BJ (cell line): ENCODE measurements at regions not wholly inside any gene's neighbourhood (a gene's known extent, or its start where the extent isn't known, plus 50 kb on each side); places are given as distances from the start of the nearest gene placed in this dataset.

ENCODE experiments used
- CTCF ChIA-PET: fragments of 350-600 bp; formaldehyde crosslinking; extraction: SDS; loops from one replicate; lab custom pipeline; 2021; ENCODE audit warnings: antibody characterized with exemption, inconsistent platforms; lab: Yijun Ruan, JAX
- POLR2A ChIA-PET: fragments of 300-600 bp; sonication (Branson Sonifier 250); formaldehyde crosslinking; extraction: SDS; loops from one replicate; lab custom pipeline; 2021; ENCODE audit warnings: antibody characterized with exemption; lab: Charles Lee
- DNase-seq: peaks from one replicate; pipeline ENCODE4 v3.0.0-alpha.2; 2011; ENCODE audit warnings: low read depth
- H3K27me3 ChIP-seq: 2 replicates; pipeline ENCODE4 v1.6.0; 2011; ENCODE audit warnings: low read length; ENCODE audit not compliant: control insufficient read depth, insufficient read depth
- H3K36me3 ChIP-seq: 2 replicates; pipeline ENCODE4 v1.5.1; 2011; ENCODE audit warnings: low read length; ENCODE audit not compliant: control insufficient read depth, insufficient read depth
- H3K4me3 ChIP-seq: 2 replicates; pipeline ENCODE4 v1.5.1; 2011; ENCODE audit warnings: low read depth, mild to moderate bottlenecking, control low read depth, low read length
- TF ChIP-seq, protein P1 (sequence below): IDR thresholded peaks from 2 replicates; pipeline ENCODE4 v1.5.1; 2011; ENCODE audit warnings: low read depth, mild to moderate bottlenecking, control low read depth, inconsistent platforms, low read length, moderate library complexity; ENCODE audit not compliant: insufficient read depth

DNA sequence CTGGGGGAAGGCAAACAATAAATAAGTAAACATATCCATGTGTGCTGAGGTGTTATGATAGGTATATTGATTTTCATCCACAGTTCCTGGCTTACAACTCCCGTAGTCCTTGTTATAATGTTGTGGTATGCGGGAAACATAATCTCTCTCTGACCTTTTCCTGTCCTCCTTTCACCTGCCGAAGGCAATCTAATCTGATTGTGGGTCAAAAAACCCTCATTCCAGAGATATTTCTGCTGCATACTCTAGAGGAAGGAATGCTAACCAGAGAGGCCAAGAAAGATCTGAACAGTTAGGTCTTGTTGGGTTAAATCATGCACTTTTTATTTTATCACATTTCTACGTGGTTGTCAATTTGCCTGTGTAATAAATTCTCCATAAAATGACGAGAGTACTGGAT lies 383.6 kb upstream of the SEMA6D start:
- ChIA-PET POLR2A (no interaction called here), CTCF (no interaction called here)
- no peak overlapping the region for H3K4me3 ChIP-seq
- H3K27me3 ChIP-seq, result no peaks in the 10 kb centered on the region; the same call in 1 of the 2 replicates
- no peak for DNase-seq
- TF ChIP-seq, protein P1, sequence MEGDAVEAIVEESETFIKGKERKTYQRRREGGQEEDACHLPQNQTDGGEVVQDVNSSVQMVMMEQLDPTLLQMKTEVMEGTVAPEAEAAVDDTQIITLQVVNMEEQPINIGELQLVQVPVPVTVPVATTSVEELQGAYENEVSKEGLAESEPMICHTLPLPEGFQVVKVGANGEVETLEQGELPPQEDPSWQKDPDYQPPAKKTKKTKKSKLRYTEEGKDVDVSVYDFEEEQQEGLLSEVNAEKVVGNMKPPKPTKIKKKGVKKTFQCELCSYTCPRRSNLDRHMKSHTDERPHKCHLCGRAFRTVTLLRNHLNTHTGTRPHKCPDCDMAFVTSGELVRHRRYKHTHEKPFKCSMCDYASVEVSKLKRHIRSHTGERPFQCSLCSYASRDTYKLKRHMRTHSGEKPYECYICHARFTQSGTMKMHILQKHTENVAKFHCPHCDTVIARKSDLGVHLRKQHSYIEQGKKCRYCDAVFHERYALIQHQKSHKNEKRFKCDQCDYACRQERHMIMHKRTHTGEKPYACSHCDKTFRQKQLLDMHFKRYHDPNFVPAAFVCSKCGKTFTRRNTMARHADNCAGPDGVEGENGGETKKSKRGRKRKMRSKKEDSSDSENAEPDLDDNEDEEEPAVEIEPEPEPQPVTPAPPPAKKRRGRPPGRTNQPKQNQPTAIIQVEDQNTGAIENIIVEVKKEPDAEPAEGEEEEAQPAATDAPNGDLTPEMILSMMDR, result no peak
- H3K36me3 ChIP-seq, result no peaks in the 10 kb centered on the region

DNA sequence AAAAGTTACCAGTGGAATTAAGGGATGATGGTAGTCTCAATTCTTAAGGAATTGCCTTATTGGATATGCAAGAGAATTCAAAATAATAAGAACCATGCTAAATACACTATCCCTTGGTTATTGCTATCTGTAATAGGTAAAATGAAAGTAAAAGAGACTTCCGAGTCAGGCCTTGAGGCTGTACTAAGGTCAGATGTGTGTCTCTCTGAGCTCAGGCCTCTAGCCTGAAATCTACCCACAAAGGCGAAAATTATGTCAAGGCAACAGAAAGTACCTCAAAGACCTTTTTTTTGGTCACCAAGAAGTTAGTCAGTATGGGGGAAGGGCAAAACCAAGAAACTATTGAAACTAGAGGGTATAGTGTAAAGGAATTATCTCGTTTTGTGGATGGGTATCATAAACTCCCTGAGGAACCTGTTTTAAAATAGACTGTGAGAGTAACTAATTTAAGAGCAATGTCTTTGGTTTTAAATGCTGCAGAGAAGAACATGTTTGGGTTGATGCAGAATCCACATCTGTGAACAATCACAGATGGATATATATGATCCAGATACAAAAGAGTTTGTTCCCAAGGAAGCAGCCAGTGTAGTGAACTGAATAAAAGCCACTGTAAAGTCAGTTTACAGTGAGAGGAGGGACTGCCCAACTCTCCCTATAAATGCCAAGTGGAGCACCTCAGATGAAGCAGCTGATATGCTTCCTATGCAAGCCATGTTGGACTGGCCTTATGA lies 382.3 kb upstream of the SEMA6D start:
- Histone ChIP-seq H3K27me3 (no peaks in the 10 kb centered on the region; the same call in 1 of the 2 replicates), H3K36me3 (no peaks in the 10 kb centered on the region), H3K4me3 (no peak overlapping the region)
- DNase-seq, result no peak
- ChIA-PET POLR2A (no interaction called here), CTCF (no interaction called here)
- TF ChIP-seq, protein P1, result no peak

DNA sequence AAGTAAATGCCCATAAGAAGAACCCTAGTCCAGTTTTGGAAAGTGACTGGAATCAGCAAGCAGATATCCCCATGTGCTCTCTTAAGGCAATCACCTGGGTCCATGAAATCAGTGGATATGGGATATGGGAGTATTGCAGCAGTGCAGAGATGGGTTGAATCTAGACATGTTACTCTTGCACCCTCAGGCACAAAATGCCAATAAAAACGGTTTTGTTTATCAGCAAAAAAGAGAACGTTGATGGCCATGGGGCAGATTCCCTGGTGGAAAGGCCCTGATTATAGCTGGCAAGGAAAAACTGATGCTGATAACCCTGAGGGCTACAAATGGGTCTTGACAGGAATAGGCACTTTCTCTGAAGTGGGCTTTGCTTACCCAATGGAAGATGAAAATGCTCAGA lies 380.2 kb upstream of the SEMA6D start:
- Histone ChIP-seq H3K27me3 (no peaks in the 10 kb centered on the region; the same call in 1 of the 2 replicates), H3K4me3 (no peak overlapping the region), H3K36me3 (no peaks in the 10 kb centered on the region)
- ChIA-PET CTCF (no interaction called here), POLR2A (no interaction called here)
- TF ChIP-seq, protein P1, result no peak
- DNase-seq, result no peak

DNA sequence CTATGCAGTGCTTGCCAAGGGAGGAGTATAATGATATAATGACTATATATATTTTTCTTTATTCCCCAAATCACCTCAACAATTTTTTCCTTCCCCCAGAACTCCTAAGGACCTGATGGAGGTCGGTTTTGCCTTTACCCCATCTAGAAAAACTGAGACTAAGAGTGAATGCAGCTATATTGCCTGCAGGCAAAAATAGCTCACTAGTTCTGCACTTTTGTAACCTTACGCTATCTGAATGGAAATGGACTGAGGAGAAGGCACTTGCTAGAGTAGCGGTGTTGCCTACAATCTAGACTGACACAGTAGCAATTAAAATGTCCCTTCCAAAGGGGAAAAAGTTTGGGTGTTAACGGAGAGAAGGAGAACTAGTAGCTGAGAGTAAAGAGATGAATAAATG lies 379.5 kb upstream of the SEMA6D start:
- Histone ChIP-seq H3K4me3 (no peak overlapping the region), H3K27me3 (no peaks in the 10 kb centered on the region; the same call in 1 of the 2 replicates), H3K36me3 (no peaks in the 10 kb centered on the region)
- ChIA-PET POLR2A (no interaction called here), CTCF (no interaction called here)
- no peak for DNase-seq
- TF ChIP-seq, protein P1, result no peak

DNA sequence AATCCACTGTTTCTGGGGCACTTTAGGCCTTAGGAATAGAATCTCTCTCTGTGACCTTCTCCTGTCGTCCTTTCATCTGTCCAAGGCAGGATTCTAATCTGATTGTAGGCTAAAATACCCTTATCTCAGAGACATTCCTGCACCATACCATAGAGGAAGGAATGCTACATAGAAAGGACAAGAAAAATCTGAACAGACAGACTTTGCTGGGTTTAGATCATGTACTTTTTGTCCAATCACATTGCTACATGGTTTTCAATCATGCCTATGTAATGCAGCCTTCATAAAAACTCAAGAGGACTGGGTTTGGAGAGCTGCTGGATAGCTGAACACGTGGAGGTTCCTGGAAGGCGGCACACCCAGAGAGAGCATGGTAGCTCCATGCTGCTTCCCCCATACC lies 378.5 kb upstream of the SEMA6D start:
- Histone ChIP-seq H3K4me3 (no peak overlapping the region), H3K27me3 (no peaks in the 10 kb centered on the region; the same call in 1 of the 2 replicates), H3K36me3 (no peaks in the 10 kb centered on the region)
- DNase-seq, result no peak
- ChIA-PET CTCF (no interaction called here), POLR2A (no interaction called here)
- TF ChIP-seq, protein P1, result no peak
